Stomach (tissue), 4 donors: ENCODE measurements at regions not wholly inside any gene's neighbourhood (a gene's known extent, or its start where the extent isn't known, plus 50 kb on each side); places are given as distances from the start of the nearest gene placed in this dataset.

Experiments
- CTCF ChIP-seq, 7 experiments: fragments of 450-650 bp in 4 of 7; fragments of 200-600 bp in 3 of 7; sonication (generic) in 3 of 7; IDR thresholded peaks; one replicate each; pipeline ENCODE4 v1.5.1; 2016 to 2019; ENCODE audit warnings: antibody characterized with exemption in 7 of 7, control low read depth in 2 of 7, mild to moderate bottlenecking in 1 of 7
- EP300 ChIP-seq: sonication (generic); formaldehyde crosslinking; IDR thresholded peaks from one replicate; pipeline ENCODE4 v1.6.1; 2017; ENCODE audit warnings: antibody characterized with exemption
- POLR2A ChIP-seq, 4 donors: fragments of 450-650 bp; IDR thresholded peaks; one replicate each; pipeline ENCODE4 v1.6.1; 2016; ENCODE audit warnings: antibody characterized with exemption in 4 of 4, control low read depth in 2 of 4, mild to moderate bottlenecking in 1 of 4, moderate library complexity in 1 of 4
- POLR2AphosphoS5 ChIP-seq, 3 donors: sonication (generic); formaldehyde crosslinking; IDR thresholded peaks; one replicate each; pipeline ENCODE4 v1.6.1; 2016; ENCODE audit warnings: antibody characterized with exemption in 3 of 3

- TF ChIP-seq POLR2AphosphoS5 (IDR thresholded peaks at IDR 0.05) (no peak), EP300 (no peak), CTCF (IDR thresholded peaks at IDR 0.05) (no peak), POLR2A (IDR thresholded peaks at IDR 0.05) (no peak)
Observed at GRCh38 chr3:182533394-182533793, 259.9 kb upstream of the ATP11B start.
